GM12875 (cell line): ENCODE measurements at regions not wholly inside any gene's neighbourhood (a gene's known extent, or its start where the extent isn't known, plus 50 kb on each side); places are given as distances from the start of the nearest gene placed in this dataset.

Experiments
- H3K4me3 ChIP-seq: one replicate; pipeline ENCODE4 v1.5.1; 2011; ENCODE audit warnings: low read depth, low read length, control low read depth
- TF ChIP-seq, protein P1 (sequence below): IDR thresholded peaks from 2 replicates; pipeline ENCODE4 v1.5.1; 2011; ENCODE audit warnings: low read depth, mild to moderate bottlenecking, control low read depth, inconsistent platforms, low read length, moderate library complexity, borderline replicate concordance; ENCODE audit not compliant: insufficient read depth

DNA sequence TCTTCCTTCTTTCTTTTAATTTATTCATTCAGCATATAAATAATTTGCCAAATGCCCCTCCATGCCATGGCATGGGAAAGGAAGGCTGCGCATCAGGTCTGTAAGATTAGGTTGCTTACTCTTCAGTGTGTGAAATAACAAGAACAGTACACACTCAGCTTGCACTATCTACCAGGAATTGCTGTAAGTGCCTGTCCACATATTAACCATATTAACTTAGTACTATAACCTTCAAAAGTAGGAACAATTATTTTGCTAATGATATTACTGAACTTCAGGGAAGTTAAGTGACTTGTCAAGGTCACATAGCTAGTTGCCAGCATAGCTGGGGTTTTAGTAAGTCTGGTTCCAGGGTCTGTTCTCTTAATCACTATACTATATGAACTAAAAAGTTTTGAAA, 89.2 kb upstream of the PMFBP1 start:
- TF ChIP-seq, protein P1, sequence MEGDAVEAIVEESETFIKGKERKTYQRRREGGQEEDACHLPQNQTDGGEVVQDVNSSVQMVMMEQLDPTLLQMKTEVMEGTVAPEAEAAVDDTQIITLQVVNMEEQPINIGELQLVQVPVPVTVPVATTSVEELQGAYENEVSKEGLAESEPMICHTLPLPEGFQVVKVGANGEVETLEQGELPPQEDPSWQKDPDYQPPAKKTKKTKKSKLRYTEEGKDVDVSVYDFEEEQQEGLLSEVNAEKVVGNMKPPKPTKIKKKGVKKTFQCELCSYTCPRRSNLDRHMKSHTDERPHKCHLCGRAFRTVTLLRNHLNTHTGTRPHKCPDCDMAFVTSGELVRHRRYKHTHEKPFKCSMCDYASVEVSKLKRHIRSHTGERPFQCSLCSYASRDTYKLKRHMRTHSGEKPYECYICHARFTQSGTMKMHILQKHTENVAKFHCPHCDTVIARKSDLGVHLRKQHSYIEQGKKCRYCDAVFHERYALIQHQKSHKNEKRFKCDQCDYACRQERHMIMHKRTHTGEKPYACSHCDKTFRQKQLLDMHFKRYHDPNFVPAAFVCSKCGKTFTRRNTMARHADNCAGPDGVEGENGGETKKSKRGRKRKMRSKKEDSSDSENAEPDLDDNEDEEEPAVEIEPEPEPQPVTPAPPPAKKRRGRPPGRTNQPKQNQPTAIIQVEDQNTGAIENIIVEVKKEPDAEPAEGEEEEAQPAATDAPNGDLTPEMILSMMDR: no peak
- no peak overlapping the region for H3K4me3 ChIP-seq

DNA sequence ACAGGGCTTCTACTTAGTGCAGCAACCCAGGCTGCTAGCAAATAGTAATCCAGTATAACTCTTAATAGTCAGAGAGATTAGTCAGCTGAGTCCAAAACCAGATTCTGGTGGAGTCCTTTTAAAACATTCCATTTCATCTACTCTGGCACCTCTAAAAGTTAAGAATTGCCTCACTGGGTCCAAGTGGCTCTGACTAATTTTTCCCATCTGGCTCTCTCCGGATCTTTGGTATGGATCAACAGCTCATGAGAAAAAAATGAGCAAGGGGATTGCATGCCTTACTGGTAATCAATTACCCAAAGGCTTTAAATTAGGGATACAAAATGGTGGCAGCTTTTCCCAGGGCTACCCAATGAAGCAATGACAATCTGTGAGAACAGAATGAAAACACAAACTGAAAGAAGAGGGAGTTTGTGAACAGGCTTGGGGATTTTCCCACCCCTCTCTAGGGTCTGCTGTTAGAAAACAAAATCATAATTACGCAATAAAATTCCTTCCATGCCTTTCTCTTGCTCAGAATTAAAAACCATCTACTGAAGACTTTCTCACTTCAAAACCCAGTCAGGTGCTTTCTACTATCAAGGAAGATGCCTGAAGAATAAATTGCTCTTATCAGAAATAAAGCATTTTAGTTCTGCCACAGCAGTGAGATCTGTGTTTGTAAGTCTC, 84.6 kb upstream of the PMFBP1 start:
- TF ChIP-seq, protein P1: no peak
- H3K4me3 ChIP-seq: no peak overlapping the region

DNA sequence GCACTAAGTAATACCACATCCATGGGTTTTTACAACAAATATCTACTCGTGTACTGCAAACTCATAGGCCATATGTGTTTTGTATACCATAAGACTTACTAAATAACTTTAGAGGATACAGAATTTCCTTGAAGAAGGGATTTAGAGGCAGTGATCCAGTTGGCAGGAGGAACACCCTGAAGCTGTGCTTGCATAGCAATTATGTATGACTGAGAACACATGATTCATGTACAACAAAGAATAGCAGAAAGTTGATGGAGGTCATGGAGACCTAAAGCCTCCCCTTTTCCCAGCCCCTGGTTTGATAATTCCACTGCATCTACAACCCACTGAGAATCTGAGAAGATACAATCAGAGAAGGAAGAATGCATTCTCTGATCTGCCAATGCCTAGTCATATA, 83.8 kb upstream of the PMFBP1 start:
- TF ChIP-seq, protein P1: no peak
- H3K4me3 ChIP-seq: no peak overlapping the region

DNA sequence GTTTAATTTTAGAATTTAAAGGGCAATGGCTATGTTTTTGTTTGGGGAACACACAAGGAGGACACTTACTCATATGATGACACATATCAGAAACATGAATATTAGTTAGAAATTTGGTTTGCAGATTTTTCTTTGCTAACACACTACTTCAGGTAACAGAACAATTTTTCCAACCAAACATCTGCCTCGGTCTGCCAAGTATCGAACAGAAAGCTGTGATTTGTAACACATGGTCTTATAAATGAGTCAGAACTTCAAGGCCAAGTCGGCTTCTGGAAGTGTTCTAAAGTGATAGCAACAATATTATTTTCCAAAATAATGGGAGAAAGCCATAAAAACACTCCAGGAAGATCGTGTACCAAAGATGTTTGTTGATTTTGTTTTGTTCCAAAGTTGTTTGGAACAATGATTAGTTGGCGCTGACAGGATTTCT, 75.9 kb upstream of the PMFBP1 start:
- TF ChIP-seq, protein P1: no peak

DNA sequence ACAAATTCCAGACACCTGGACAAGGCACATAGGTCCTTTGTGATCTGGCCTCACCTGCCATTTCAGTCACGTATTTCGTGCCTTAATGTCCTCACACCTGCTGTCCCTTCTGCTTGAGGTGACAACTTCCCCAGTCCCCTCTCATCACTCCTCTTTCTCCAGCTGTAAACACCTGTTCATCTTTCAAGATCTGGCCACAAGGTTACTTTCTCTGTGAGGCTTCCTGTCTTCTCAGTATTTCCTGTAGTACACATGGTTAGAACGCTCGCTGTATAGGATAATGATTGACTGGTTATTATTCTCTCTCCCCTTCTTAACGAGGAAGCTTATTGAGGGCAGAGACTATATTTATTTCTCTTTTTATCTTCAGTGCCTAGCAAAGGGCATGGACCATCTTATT, 74.5 kb upstream of the PMFBP1 start:
- TF ChIP-seq, protein P1: no peak
- H3K4me3 ChIP-seq: no peak overlapping the region

More for the DNA sequence above, 75.9 kb upstream of the PMFBP1 start:
- no peak overlapping the region for H3K4me3 ChIP-seq

DNA sequence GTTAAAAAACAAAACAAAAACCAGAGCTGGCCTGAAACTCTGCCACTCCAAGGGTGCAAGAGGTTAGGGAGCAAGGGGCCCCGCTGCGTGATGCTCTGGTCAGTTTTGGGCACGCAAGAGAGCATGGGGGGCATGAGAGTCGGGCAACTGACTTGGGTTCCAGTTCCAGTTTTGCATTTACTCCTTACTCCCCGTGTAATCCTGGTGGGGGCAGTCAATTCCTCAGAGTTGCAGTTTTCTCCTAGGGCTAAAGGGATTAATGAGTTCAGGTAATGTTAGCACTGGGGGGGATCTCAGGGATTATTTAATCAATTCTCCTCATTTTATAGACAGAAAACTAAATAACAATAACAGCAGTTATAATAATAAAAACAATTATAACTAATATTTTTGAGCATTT, 72.9 kb upstream of the PMFBP1 start:
- no peak overlapping the region for H3K4me3 ChIP-seq
- TF ChIP-seq, protein P1: no peak

DNA sequence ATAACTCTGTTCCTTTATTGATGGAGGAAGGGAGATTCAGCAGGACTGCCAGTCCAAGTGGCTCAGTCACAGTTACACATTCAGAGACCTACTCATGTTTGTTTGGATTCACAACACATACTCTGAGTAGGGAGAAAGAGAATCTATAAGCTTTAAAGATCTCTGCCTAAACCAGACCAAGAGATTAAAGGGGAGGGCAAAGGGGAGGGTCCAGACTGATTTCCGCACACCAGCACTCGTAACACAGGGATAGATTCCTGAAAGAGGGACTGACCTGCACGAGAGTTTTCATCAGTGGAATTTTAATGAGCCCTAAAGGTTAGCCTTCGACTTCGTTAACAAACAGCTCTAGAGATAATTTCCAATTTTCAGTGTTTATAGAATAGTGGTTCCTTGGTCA, 71.7 kb upstream of the PMFBP1 start:
- TF ChIP-seq, protein P1: no peak

More for the DNA sequence above, 71.7 kb upstream of the PMFBP1 start:
- H3K4me3 ChIP-seq: no peak overlapping the region
